GM21423 (cell line): ENCODE measurements at regions not wholly inside any gene's neighbourhood (a gene's known extent, or its start where the extent isn't known, plus 50 kb on each side); places are given as distances from the start of the nearest gene placed in this dataset.

Experiments used
- ATAC-seq: cut with Tn5 transposase; IDR thresholded peaks from one replicate; pipeline ENCODE4 v1.9.1; 2021; ENCODE audit warnings: mild to moderate bottlenecking, moderate library complexity; ENCODE audit not compliant: unreplicated experiment

DNA sequence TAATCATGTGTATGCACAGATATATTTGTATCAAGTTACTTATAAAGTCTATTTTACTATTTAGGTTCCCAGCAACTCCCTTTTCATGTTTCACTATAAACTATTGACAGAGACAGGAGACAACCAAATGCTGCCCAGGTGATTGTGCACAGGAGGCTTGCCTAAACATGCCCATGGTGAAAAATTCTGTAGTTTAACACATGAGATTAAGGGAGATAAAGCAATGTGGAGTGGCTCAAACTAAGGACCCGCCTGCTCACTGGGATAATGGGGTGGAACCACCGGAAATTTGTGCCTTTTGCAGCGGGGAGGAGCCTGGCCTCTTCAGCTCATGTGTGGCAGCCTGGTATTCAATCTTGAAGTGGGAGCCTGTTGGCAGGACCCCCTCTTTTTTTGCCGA, 459.5 kb upstream of the CNTN5 start:
- ATAC-seq: no peak

DNA sequence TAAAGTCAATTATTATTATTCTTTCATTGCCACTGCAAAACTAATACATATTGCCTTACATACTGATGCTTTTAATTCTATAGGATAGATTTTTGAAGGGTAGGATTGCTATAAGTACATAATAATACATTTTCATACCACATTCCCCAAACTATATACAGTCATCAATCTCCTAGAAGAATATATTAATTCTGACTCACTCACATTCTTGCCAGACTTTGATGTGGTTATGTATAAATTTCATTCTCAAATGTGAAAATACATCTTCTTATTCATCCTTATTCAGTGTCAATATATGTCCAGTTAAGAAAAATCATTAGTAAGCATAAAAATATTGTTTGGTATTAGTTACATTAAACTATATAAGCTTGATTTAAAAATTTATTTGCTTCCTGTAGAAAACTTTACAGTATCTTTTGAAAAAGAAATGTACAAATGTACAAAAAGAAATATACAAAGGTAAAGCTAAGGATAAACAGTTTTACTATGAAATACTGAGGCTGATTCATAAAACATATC, 458.8 kb upstream of the CNTN5 start:
- no peak for ATAC-seq

DNA sequence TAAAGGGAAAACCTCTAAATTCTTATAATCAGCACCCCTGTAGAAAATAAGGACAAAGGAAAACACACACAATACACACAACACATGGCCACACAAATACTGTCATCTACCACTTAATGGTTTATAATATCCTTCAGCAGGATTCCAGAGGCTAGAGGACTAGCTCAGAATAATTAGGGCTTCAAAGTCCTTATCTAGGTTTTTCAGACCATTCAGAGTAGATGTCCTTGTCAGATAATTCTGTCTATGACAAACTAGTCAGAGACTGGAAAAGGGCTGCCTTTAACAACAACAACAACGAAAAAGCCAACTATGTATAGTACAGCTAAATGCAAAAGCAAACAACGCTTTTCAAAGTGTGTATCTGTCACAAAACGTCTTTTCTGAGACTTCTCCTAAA, 456.5 kb upstream of the CNTN5 start:
- ATAC-seq: no peak

DNA sequence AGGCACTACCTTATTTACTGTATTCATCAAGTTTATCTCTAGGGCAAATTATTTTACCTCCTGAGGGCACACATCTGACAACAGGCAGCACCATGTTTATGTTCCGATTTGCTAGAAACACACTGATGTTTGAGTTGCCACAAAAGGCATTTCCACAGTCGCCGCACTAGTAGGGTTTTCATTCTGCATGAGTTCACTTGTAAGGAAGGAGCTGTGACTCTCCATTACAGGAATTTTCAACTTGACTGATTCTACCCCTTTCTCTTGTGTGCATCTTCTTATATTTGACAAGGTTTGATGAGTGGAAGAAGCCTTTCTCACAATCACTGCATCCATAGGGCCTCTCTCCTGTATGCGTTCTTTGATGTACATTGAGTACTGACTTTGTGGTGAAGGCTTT, 455.9 kb upstream of the CNTN5 start:
- no peak for ATAC-seq

DNA sequence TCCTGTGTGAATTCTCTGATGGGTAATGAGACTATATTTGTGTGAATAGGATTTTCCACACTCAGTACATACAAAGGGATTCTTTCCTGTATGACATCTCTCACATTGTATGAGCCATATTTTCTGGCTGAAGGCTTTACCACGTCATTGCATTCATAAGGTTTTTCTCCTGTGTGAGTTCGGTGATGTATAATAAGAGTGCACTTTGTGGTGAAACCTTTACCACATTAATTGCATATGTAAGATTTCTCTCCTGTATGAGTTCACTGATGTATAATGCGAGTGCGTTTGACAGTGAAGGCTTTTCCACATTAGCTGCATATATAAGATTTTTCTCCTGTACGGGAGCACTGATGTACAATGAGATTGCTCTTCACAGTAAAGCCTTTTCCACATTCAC, 455.4 kb upstream of the CNTN5 start:
- no peak for ATAC-seq

DNA sequence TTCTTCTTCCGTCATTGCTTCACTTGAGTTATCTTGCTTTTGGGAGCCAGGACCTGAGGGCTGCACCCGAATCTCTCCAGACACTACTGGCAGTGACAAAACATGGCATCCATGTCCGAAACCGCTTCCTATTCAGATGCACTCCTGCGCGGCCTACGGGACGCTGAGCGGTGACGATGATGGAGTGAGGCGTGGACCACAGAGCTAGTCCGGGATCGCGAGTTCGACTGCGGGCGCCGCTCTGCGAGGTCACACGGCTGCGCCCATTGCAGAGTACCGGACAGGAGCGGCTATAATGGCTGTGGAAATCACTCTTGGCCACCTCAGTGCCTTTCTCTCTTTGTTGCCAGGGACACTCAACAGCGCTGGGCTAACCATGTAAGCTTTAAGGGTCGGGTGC, 453.8 kb upstream of the CNTN5 start:
- no peak for ATAC-seq

DNA sequence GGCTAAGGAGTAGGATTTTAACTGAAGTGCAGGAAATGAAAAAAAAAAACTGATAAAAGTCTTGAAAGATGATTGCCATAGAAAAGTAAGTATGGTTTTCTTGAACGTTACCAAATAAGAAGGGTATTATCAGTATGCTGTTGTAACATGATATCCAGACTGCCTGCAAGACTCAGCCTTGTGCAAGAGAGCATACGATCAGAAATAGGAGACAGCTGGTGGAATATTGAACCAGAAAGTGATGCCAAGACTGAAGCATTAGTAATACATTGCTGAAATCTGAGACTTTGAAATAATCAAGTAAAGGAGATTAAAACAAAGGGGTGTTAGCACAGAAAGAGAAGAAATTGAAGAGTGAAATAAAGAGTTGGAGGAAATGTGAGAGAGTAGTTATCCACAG, 452.7 kb upstream of the CNTN5 start:
- no peak for ATAC-seq

DNA sequence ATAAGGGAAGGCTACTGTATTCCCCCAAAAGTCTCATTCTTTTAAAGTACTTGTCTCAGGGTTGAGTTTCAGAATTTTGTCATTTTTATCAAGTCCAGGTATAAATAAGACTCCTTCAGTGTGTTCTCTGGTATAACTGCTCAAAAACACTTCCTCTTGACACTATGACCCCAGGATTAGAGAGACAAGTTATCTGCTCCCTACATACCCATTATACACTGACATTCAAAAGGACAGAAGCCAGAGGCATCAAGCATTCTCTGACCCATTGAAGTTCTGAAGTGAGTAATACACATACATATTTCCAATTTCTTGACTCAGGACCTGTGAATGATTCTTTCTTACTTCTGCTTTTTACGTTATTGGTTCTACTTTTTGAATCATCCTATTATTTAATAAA, 447.8 kb upstream of the CNTN5 start:
- ATAC-seq: no peak

DNA sequence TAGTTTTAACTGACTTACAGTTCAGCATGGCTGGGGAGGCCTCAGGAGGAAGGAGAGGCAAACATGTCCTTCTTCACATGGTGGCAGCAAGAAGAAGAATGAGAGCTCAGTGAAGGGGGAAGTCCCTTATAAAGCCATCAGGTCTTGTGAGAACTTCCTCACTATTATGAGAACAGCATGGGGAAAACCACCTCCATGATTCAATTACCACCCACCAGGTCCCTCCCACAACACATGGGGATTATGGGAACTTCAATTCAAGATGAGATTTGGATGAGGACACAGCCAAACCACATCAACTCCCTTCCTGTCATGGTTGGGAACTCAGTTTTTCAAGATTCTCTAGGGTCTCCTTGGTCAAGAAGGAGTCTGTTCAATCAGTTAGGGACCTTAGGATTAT, 432.9 kb upstream of the CNTN5 start:
- no peak for ATAC-seq

DNA sequence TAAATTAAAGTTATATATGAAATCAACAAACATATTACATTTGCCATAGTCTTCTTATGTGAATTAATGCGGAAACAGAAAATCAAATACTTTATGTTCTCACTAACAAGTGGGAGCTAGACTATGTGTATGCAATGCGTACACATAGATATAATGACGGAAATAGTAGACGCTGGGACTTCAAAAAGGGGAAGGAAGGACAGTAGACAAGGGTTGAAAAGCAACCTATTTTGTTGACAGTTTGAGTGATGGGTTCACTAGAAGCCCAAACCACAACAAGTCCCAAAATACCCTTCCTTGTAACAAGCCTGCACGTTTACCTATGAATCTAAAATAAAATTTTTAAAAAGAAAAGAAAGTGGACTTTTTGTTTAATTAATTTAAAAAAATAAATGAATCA, 430.8 kb upstream of the CNTN5 start:
- ATAC-seq: no peak

DNA sequence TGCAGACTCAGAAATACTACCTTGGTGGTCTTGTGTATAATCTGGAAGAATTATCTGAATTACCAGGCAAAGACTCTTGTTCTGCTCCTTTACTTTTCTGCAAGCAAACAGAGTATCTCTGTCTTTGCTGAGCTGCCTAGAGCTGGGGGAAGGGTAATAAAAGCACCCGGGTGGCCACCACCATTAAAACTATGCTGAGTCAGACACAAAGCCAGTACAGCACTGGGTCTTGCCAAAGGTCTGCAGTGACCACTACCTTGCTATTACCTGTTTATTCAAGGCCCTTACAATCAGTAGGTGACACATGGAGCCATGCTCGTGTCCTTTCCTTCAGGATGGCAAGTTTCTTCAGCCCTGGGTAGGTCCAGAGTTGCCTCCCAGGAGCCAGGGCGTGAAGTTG, 420.6 kb upstream of the CNTN5 start:
- ATAC-seq: no peak

DNA sequence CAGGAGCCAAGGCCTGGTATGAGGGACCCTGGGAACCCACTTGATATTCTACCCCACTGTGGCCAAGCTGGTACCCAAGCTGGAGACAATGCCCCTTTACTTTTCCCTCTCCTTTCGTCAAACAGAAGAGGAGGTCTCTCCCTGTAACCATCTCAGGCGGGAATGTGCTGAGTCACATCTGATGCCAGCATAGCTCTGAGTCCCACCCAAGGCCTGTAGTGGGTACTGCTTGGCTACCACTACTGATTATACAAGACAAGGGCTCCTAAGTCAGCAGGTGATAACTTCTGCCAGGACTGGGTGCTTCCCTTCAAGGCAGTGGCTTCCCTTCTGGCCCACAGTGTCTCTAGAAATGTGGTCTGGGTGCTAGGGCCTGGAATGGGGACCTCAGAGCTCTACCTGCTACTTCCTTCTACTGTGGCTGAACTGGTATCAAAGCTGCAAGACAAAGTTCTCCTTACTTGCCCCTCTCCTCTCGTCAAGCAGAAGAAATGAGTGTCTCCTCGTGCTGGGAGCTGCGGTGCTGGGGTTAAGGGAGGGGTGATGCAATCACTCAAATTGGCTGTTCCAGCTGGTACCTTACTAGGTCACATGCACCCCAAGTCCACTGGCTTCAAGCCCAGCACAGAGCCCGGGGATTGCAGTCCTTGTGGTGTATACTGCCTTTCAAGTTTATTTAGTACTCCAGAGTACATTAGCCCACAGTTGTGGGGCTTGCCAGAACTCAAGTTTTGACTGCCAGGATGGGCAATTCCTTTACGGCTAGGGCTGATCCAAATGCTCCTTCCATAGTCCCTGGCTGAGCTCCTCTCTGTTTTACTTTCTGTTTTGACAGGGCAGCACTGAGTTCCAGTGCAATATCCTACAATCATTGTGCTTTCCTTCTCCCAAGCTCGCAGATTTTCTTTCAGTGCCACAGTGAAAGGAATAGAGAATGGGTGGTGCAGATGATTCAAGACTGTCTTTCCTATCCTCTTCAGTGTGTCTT, 419.7 kb upstream of the CNTN5 start:
- ATAC-seq: no peak

DNA sequence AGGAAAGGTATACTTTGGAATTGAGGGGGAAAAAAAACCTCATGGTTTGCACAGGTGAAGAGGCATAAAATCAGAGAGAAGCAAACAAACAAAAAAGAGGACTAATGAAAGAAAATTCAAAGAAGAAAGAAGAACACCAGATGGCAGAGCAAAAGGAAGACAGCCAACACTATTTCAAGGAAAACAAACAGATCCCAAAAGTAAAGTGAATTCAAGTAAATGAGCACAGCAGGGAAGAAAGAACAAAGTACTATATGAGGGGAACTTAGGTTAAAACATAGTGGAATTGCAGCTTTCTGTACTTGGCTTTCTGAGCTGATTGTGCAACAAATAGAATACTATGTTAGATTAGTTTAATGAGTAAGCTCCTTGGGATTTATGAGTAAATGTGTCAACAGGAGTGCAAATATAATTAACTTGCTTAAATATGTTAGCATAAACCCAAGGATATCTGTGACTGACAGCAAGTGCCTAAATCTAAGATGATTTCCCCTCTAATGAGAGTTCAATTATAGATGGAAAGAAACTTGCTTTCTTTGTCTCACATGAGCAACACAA, 404.6 kb upstream of the CNTN5 start:
- no peak for ATAC-seq

DNA sequence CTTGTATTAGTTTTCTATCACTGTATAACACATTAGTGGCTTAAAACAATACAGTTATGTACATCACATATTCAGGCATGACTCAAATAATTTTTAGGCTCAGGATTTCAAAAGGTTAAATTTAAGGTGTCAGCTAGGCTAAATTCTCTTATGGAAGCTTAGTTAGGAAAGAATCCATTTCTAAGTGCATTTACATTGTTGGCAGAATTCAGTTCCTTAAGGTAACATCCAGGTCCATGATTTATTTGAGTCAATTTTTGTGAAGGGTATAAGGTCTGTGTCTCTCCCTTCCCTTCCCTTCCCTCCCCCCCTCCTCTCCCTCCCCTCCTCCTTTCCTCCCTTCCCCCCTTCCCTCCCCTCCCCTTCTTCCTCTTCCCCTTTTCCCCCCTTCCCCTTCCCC, 399.0 kb upstream of the CNTN5 start:
- ATAC-seq: no peak

DNA sequence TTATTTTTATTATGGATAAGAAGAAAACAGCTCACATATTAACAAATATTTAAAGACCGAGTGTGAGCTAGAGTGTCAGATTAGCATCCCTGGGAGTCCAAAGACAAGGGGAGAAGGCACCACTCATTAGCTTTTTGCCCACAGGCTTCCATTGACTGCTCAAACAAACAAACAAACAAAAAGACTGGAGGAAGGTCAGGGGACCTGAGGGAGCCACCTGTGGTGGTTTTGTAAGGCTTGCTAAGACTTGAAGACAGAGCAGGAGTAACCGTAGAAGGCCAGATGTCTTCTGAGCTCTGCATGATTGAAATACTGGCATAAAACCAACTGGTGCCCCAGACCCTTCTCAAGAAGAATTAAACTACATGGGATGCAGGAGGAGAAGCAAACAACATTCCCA, 395.2 kb upstream of the CNTN5 start:
- no peak for ATAC-seq

DNA sequence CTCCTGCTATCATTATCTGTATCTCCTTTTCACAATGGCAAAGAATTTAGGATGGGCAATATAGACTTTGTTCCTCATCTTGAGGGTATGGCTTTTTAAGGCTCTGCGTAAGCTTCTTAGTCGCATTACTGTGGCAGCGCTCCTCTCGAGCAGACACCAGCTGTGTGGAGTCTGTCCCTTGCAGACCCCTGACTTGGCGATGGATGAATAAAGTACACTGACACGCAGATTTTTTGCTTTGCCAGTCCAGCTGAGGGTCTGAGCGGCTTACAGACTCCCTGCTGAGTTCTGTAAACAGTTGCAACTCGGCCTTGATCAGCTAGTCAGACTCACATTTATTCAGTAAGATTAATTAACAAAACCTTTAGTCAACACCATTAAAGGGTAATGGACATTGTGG, 390.0 kb upstream of the CNTN5 start:
- no peak for ATAC-seq

DNA sequence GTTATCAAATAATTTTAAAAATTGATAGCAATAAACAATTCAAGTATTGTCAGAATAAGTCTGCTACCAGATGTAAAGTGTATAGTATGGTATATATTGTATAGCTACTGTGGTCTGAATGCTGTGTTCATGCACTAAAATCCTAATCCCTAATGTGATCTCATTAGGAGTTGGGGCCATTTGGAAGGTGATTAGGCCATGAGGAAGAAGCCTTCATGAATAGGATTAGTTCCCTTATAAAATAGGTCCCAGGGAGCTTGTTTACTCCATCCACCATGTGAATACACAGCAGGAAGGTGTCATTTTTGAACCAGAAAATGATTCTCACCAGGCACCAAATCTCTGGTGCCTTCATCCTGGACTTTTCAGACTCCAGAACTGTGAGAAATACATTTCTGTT, 363.0 kb upstream of the CNTN5 start:
- no peak for ATAC-seq

DNA sequence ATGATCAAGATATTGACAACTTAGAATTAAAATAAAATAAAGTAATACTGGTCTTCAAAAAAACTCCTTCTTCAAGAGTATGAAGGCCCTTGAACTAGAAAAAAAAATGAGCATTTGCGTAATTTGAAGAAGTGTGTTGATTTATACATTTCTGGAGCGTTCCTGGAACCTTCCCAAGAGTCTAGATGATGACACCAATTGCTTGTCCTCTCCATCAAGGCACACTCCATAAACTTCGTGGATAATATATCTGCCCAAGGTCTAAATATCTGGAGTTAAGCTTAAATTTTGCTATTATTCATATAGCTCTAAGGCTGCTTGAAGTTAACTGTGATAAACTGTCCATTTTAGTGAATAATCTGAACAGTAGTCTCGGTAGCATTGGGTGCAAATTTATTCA, 361.3 kb upstream of the CNTN5 start:
- ATAC-seq: no peak

DNA sequence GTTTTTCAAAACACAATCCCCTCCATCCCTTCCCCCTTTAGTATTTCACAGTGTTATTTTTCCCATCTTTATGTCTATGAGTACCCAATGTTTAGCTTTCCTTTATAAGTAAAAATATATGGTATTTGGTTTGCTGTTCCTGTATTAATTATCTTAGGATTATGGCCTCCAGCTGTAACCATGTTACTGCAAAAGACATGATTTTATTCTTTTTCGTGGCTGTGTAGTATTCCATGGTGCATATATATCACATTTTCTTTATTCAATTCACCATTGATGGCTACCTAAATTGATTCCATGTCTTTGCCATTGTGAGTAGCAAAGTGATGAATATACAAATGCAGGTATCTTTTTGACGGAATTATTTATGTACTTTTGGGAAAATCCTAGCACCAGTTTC, 346.4 kb upstream of the CNTN5 start:
- no peak for ATAC-seq

DNA sequence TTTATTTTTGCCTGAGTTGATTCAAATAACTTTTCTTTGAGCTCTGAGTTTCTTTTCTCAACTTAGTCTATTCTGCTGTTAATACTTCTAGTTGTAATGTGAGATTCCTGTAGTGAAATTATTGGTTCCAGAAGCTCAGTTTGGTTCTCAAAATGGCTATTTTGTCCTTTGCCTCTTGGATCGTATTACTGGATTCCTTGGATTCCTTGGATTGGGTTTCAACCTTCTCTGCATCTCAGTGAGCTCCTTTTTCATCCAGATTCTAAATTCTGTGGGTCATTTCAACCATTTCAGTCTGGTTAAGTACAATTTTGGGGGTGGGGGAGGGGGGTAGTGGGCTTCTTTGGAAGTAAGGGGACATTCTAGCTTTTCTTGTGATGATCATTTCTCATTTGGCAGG, 341.1 kb upstream of the CNTN5 start:
- ATAC-seq: no peak

DNA sequence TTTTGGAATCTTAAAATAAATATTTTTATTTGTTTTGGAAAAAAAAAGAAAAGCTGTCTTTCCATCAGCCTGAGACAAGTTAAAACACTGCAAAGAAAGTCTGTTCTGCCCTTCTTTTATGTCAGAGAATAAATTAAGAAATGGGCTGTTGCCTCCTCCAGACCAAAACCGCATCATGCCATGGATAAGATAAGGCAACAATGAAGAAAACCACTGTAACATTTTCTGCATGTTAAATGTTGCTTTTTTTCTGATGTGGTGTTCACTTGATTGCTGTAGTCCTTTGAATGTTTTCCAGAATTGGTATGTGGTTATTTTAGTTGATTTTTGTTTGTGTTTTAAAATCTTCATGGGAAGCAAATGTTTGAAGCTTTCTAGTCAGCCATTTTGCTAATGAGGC, 319.2 kb upstream of the CNTN5 start:
- no peak for ATAC-seq

DNA sequence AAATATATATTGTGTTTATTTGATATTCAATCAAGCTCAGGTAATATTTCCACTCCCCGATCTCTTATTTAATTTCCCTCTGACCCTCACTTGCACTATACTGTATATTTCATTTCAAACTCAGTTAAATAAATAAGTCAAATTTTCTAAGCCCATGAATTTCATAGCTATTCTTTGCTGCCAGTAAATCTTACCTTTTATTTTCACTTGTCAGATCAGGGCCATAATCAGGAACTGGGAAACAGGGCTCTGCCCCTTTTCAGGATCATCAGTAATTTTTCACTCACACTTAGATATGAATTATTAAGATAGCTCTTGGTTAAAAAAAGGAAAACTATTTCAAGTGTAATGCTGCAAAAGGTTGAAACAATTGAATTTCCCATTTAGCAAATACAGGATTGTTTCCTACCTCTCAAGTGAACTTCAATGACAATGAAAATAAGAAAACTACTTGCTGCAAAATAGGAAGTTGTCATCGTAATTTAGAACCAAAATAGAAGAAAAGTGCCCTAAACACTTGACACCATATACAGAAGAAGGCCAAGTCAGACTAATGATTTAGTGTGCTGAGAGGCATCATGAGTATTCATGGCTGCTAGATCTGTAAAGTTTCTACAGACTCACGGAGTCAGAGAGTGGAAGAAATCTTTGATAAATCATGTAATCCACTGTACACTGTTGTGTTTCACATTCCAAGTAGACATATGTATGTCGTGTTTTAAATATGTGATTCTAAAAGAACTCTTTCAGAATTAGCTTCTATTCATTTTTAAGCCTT, 316.8 kb upstream of the CNTN5 start:
- no peak for ATAC-seq
